NCI-H2171 (cell line): ENCODE measurements at regions not wholly inside any gene's neighbourhood (a gene's known extent, or its start where the extent isn't known, plus 50 kb on each side); places are given as distances from the start of the nearest gene placed in this dataset.
A peak's percentile ranks its signal among the peaks of the same experiment; 100 is the strongest.
"Not testable (repeated sequence)": the region's sequence is repeated elsewhere in the genome, so short reads cannot be mapped to it uniquely, and the experiment has no call there.

ENCODE experiments used
- DNase-seq: peaks from one replicate; lab custom pipeline; 2025; lab: John Stamatoyannopoulos, UW

GRCh38 chr1:182260516-182260915 is 131.1 kb downstream of the GLUL start:
- DNase-seq, result no peak

- no peak for DNase-seq
Observed at GRCh38 chr1:182259968-182260367, 131.6 kb downstream of the GLUL start.

DNA sequence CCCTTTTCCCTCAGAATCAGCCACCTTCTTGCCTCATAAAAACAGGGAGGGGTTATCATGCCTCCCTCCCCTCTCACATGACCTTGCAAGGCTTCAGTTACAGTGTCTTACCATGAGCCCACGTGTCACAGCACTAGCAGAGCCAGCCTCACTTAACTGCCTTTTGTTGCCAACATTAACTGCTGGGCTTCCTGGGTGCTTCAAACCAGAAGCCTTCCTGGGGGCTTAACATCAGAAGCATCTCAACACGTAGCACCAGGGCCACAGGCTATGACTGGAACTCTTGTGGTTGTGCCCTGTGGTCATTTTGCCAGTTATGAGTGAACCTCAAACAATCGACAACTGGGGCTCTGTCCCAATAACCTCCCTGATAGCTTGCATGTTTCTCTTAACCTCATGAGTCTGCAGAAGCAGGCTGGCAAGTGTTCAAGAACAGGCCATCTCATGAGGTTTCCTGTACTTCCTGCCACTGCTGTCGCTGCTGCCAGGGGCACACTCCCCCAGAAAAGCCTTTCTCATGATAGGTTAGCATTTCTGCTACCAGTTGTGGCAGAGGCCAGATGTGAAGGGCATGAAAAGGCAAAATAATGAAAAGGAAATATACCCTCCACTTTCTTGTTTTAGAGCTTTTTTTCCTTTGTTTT is 132.2 kb downstream of the GLUL start:
- DNase-seq, result no peak

DNA sequence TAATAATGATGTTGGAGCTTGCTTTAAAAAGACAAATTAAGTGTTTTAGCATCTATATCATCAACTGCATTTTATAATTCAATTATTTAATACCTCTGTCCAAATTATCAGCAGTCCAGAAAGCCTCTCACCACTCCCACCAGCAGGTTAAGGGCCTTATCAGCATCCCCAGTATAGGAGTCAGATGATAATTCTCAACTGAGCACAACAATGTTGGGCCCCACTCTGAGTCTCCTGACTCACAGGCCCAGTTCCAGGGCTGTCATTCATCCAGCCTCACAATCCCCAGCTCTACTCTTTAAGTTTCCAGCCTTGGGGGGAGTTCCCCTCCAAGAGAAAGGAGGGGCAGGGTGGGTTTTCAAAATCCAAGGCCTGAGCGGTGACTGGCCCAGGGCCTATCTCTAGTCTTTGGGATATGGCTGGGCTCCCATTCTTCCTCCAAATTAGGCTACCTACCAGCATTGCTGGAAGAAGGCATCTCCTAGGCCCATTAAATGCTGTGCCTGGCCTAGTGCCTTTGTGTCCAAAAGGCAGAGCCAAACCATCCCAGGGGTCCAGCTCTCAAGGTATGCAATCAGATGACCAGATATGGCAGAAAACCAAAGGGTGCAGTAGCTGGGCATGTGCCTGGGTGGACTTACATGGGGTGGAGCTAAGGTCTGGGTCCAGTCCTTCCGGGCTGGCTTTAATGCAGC is 134.1 kb downstream of the GLUL start:
- DNase-seq, result no peak

- DNase-seq, result no peak
Observed at GRCh38 chr1:182256931-182257330, 134.7 kb downstream of the GLUL start.

- DNase-seq, result no peak
Observed at GRCh38 chr1:182255494-182255893, 136.1 kb downstream of the GLUL start.

GRCh38 chr1:182253319-182253860 is 138.2 kb downstream of the GLUL start:
- DNase-seq, result no peak

GRCh38 chr1:182251561-182251960 is 140.0 kb downstream of the GLUL start:
- no peak for DNase-seq

GRCh38 chr1:182249201-182249676 is 142.4 kb downstream of the GLUL start:
- peak; percentile 67 for DNase-seq

GRCh38 chr1:182248721-182249120 is 142.9 kb downstream of the GLUL start:
- no peak for DNase-seq

DNA sequence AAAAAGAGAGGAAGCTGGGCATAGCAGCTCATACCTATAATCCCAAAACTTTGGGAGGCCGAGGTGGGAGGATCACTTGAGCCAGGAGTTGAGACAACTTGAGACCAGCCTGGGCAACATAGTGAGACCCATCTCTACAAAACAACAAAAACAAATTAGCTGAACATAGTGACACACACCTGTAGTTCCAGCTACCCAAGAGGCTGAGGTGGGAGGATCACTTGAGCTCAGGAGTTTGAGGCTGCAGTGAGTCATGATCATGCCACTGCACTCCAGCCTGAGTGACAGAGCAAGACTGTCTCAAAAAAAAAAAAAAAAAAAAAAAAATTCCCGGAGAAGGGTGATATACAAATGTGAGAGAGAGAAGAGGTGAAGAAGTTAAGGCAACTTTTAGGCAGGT is 143.8 kb downstream of the GLUL start:
- DNase-seq, result not testable (repeated sequence)

- no peak for DNase-seq
Observed at GRCh38 chr1:182246783-182247182, 144.8 kb downstream of the GLUL start.

DNA sequence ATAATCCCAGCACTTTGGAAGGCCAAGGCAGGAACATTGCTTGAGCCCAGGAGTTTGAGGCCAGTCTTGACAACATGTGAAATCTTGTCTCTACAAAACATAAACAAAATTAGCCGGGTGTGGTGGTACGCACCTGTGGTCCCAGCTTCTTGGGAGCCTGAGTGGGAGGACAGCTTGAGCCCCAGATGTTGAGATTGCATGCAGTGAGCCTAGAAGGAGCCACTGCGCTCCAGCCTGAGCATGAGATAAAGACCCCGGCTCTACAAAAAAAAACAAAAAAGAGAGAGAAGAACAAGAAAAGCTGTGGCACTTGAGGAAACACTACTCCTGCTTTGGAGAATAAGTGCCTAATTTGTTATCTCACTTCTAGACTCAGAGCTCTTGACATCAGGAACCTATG is 146.6 kb downstream of the GLUL start:
- DNase-seq, result no peak

GRCh38 chr1:182244451-182244850 is 147.1 kb downstream of the GLUL start:
- DNase-seq, result no peak

- DNase-seq, result no peak
Observed at GRCh38 chr1:182242641-182243040, 148.9 kb downstream of the GLUL start.

- DNase-seq, result no peak
Observed at GRCh38 chr1:182240085-182240484, 151.5 kb downstream of the GLUL start.

DNA sequence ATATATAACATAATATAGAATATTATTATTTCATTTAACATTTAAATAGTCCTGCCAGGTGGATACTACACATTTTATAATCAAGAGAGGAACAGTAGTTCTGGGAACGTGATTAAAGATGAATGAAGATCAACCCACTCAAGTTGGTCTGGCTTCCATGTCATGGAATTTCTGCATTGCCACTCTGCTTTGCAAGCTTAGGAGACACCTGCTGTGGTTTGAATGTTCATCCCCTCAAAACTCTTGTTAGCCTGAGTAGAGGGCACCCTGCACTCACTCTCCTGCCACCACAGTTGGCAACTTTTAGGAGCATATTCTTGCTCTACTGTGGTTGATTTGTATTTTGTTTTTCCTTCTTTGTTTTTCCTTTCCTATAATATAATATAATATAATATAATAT is 153.2 kb downstream of the GLUL start:
- no peak for DNase-seq

GRCh38 chr1:182237329-182237728 is 154.3 kb downstream of the GLUL start:
- DNase-seq, result no peak

GRCh38 chr1:182236651-182237077 is 154.9 kb downstream of the GLUL start:
- DNase-seq, result no peak

DNA sequence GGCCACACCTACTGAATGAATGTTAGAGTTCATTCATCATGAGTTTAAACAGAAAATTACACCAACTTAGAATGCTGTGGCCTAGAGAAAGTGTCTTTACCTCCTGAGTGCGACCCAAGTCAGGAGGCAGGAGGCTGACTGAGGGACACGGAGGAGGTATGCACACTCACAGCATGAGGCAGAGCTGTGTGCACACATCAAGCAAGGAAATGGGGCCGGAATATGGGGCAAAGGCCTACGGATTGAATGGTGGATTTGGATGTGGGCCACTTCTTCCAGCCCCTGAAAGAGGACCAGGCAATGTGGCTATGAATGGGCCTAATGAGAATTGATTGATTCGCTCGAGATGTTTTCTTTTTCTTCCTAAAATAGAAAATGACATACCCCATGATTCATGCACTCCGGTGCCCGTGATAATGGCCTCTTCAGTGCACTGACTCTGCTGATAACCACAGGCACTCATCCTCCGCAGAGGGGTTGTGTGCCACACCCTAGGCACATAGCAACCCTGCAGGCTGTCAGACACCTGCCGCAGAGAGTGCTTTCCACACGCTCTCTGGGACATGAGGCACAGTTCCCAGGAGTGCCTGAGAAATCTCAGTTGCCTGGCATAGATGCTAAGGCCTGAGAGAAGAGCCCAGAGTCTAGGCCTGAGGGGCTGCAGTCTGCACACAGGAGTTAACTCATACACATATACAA is 155.5 kb downstream of the GLUL start:
- no peak for DNase-seq

- DNase-seq, result no peak
Observed at GRCh38 chr1:182235604-182235951, 156.0 kb downstream of the GLUL start.

DNA sequence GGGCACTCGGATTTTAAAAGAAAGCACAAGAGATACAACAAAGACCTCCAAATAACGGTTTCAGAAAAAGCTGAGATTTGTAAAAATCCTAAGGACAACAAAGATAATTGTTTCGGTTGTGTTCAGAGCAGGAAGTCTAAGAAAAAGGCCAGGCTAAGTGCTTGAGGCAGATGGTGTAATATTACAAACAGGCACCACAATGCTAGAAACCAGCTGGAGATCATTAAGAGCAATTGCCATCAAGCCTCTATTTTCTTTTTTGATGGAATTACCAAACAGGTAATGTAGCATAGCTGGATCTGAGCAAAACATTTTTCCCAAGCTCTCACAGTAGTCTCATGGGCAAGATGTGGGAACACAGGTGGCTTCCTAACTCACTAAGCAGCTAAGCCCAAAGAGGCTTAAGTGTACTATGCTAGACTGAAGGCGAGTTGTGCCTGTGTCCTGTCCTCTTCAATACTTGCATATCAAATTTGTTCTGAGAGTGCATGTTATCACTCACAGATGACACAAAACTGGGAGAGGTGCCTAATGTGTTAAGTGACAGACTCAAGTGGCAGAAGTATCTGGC is 161.6 kb downstream of the GLUL start:
- DNase-seq, result peak; percentile 75

DNA sequence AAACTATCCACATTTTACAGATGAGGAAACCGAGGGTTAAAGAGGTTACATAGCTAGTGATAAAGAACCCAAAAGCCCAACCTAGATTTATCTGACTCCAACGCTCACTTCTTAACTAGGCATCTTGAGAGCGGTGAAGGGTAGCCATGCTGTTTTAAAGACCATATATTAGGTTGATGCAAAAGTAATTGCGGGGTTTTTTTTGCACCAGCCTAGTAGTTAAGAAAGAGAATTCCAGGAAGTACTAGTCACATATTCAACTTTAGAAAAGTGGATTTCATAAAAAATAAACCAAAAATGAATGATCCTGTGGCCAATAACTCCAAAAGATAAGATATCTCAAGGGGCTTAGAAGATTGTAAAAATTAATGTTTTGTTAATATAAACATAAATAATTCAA is 162.1 kb downstream of the GLUL start:
- DNase-seq, result no peak
